AG04450 (cell line): ENCODE measurements at regions not wholly inside any gene's neighbourhood (a gene's known extent, or its start where the extent isn't known, plus 50 kb on each side); places are given as distances from the start of the nearest gene placed in this dataset.
"Not testable (repeated sequence)": the region's sequence is repeated elsewhere in the genome, so short reads cannot be mapped to it uniquely, and the experiment has no call there.

Experiments
- CTCF ChIA-PET: fragments of 300-600, 350-600 bp; formaldehyde crosslinking; extraction: SDS; loops from one replicate; lab custom pipeline; 2022; ENCODE audit warnings: antibody characterized with exemption, inconsistent platforms; lab: Charles Lee
- POLR2A ChIA-PET: fragments of 350-600 bp; formaldehyde crosslinking; extraction: SDS; loops from one replicate; lab custom pipeline; 2021; ENCODE audit warnings: antibody characterized with exemption, inconsistent platforms; lab: Yijun Ruan, JAX
- DNase-seq: peaks from one replicate; pipeline ENCODE4 v3.0.0-alpha.2; 2011; ENCODE audit warnings: low read depth, low spot score
- H3K27ac ChIP-seq: one replicate; pipeline ENCODE4 v1.5.1; 2012; ENCODE audit warnings: low read depth, low read length, control low read depth
- H3K27me3 ChIP-seq: one replicate; pipeline ENCODE4 v1.6.0; 2012; ENCODE audit warnings: low read length; ENCODE audit not compliant: control insufficient read depth, insufficient read depth
- H3K4me3 ChIP-seq: 2 replicates; pipeline ENCODE4 v1.5.1; 2011; ENCODE audit warnings: mild to moderate bottlenecking, low read depth, low read length, control low read depth
- H3K9me3 ChIP-seq: 2 replicates; pipeline ENCODE4 v1.5.1; 2012; ENCODE audit warnings: low read length; ENCODE audit not compliant: control insufficient read depth, insufficient read depth
- CTCF ChIP-seq: IDR thresholded peaks from 2 replicates; pipeline ENCODE4 v1.5.1; 2011; ENCODE audit warnings: low read depth, low read length, control low read depth, inconsistent platforms

GRCh38 chr13:69040898-69041297 is 1066.7 kb upstream of the ATXN8OS start:
- no peak for DNase-seq
- ChIA-PET CTCF (no interaction called here), POLR2A (no interaction called here)
- Histone ChIP-seq H3K27me3 (no peaks in the 10 kb centered on the region), H3K27ac (no peak overlapping the region), H3K4me3 (no peak overlapping the region), H3K9me3 (peaks cover 8% of the 10 kb centered on the region)
- TF ChIP-seq CTCF: no peak

GRCh38 chr13:69035771-69036170 is 1071.9 kb upstream of the ATXN8OS start:
- no peak for DNase-seq
- TF ChIP-seq CTCF: no peak
- POLR2A ChIA-PET: no interaction called here
- Histone ChIP-seq H3K27ac (no peak overlapping the region), H3K9me3 (peaks cover 5% of the 10 kb centered on the region), H3K4me3 (no peak overlapping the region), H3K27me3 (no peaks in the 10 kb centered on the region)
- CTCF ChIA-PET: no interaction called here

DNA sequence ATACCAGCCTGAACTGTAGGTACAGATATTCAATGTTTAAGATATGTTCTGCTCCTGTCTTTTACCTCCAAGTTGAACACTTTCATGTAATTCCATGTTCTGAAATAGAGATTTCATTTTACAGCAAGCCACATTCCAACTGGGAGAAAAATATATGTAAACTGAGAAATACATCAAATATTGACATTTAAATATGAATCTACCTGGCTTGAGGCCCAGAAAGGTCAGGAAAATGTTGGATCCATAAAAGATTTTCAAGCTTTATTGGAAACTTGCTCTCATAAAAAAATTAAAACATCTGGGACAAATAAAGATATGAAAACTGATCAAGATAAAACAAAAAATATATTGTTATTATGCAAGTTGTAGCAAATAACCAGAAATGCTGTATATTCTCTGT is 1078.7 kb upstream of the ATXN8OS start:
- ChIA-PET CTCF (no interaction called here), POLR2A (no interaction called here)
- Histone ChIP-seq H3K27me3 (no peaks in the 10 kb centered on the region), H3K4me3 (no peak overlapping the region), H3K27ac (no peak overlapping the region), H3K9me3 (no peaks in the 10 kb centered on the region)
- no peak for DNase-seq
- no peak for TF ChIP-seq CTCF

DNA sequence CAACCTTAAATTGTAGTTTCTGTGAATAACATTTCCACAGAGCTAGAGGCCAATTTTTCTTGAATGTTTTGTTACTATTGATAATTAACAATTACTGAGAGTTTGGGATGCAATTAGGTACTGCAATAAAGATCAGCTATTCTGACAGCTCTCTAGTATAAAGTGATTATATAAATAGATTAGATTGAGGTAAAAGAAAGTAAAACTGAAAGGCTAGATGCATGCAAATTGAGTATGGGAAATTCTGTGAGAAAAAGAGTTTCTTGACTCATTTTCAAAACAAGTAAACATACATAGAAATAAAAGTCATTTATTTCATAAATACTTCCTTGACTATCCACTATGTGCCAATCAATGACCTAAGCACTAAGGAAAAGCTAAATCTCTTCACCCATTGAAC is 1087.5 kb upstream of the ATXN8OS start:
- Histone ChIP-seq H3K27ac (no peak overlapping the region), H3K9me3 (peaks cover 3% of the 10 kb centered on the region; the same call in 1 of the 2 replicates), H3K27me3 (no peaks in the 10 kb centered on the region), H3K4me3 (no peak overlapping the region)
- ChIA-PET CTCF (no interaction called here), POLR2A (no interaction called here)
- TF ChIP-seq CTCF: no peak
- no peak for DNase-seq

GRCh38 chr13:69018173-69018572 is 1089.5 kb upstream of the ATXN8OS start:
- H3K4me3 ChIP-seq, DNase-seq, H3K27ac ChIP-seq, H3K27me3 ChIP-seq, H3K9me3 ChIP-seq, POLR2A ChIA-PET: not testable (repeated sequence)
- CTCF ChIA-PET: interaction anchor here (0.6 kb wide), 1 partner anchor 1110 kb away, joined by 4 read pairs; no protein-coding TSS in a partner anchor

DNA sequence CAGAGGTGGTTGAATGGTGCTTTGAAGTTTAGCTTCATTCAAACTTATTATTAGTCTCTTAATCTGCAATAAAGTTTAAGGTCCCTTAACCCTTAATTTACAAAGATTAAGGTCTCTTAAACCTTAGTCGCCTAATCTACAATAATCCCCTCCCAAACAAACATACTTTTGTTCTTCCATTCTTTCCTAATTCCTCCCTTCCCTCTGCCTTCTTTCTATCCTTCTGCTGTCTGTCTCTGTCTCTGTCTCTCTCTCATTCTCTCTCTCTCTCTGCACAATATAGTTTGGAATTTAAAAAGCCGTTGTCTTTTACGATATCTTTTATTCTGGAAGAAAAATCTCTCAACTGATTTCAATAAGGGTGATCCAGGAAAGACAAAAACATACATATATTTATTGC is 1096.8 kb upstream of the ATXN8OS start:
- peaks cover 8% of the 10 kb centered on the region; the same call in 1 of the 2 replicates for H3K9me3 ChIP-seq
- no peaks in the 10 kb centered on the region for H3K27me3 ChIP-seq
- POLR2A ChIA-PET: no interaction called here
- H3K4me3 ChIP-seq: no peak overlapping the region
- TF ChIP-seq CTCF: no peak
- no peak for DNase-seq
- no peak overlapping the region for H3K27ac ChIP-seq
- CTCF ChIA-PET: interaction anchor here (0.7 kb wide), 1 partner anchor 342 kb away, joined by 4 read pairs; no protein-coding TSS in a partner anchor
